Brain microvascular endothelial cell (primary cell): ENCODE measurements at regions not wholly inside any gene's neighbourhood (a gene's known extent, or its start where the extent isn't known, plus 50 kb on each side); places are given as distances from the start of the nearest gene placed in this dataset.
A peak's percentile ranks its signal among the peaks of the same experiment; 100 is the strongest.
"Not testable (repeated sequence)": the region's sequence is repeated elsewhere in the genome, so short reads cannot be mapped to it uniquely, and the experiment has no call there.

Source experiments
- DNase-seq: peaks from one replicate; pipeline ENCODE4 v3.0.0-alpha.2; 2020
- H3K27ac ChIP-seq: fragments of 250-450 bp; sonication (Bioruptor Pico); 2 replicates; pipeline ENCODE4 v1.5.1; 2020; ENCODE audit warnings: mild to moderate bottlenecking, moderate library complexity
- H3K27me3 ChIP-seq: fragments of 250-450 bp; sonication (Bioruptor Pico); replicated peaks from 2 replicates; pipeline ENCODE4 v1.5.1; 2020; ENCODE audit warnings: mild to moderate bottlenecking
- H3K36me3 ChIP-seq: fragments of 250-450 bp; sonication (Bioruptor Pico); replicated peaks from 2 replicates; pipeline ENCODE4 v1.5.1; 2020; ENCODE audit warnings: mild to moderate bottlenecking
- H3K4me3 ChIP-seq: 2 replicates; pipeline ENCODE4 v1.5.1; 2011; ENCODE audit warnings: low read depth, mild to moderate bottlenecking, control low read depth, low read length, moderate library complexity
- CTCF ChIP-seq: IDR thresholded peaks from 2 replicates; pipeline ENCODE4 v1.5.1; 2011; ENCODE audit warnings: low read depth, mild to moderate bottlenecking, moderate library complexity, low read length, control low read depth, inconsistent platforms; ENCODE audit errors: missing control alignments
- in situ Hi-C: cut with HindIII; loops from 2 replicates; pipeline ENCODE4 v1.10.0; 2017; ENCODE audit warnings: low sequenced_read_pairs, low pct_ligation_motif_present

GRCh38 chr1:38728585-38728908 lies 131.0 kb downstream of the RRAGC start:
- H3K27ac ChIP-seq = no peak overlapping the region
- no peak for TF ChIP-seq CTCF
- DNase-seq = no peak
- in situ Hi-C loops = no loop called here
- H3K36me3 ChIP-seq = no peaks in the 10 kb centered on the region
- H3K4me3 ChIP-seq = no peak overlapping the region
- peaks cover 4% of the 10 kb centered on the region for H3K27me3 ChIP-seq

- peak; percentile 56 for DNase-seq
- TF ChIP-seq CTCF = no peak
- Histone ChIP-seq H3K27me3 (peaks cover 4% of the 10 kb centered on the region), H3K27ac (no peak overlapping the region), H3K4me3 (no peak overlapping the region), H3K36me3 (no peaks in the 10 kb centered on the region)
- in situ Hi-C loops = no loop called here
Observed at GRCh38 chr1:38727684-38728584, 131.6 kb downstream of the RRAGC start.

- H3K36me3 ChIP-seq, H3K4me3 ChIP-seq, H3K27me3 ChIP-seq, in situ Hi-C loops, H3K27ac ChIP-seq, DNase-seq: not testable (repeated sequence)
Observed at GRCh38 chr1:38725321-38725961, 134.1 kb downstream of the RRAGC start.

- Histone ChIP-seq H3K36me3 (no peaks in the 10 kb centered on the region), H3K27ac (no peak overlapping the region), H3K27me3 (no peaks in the 10 kb centered on the region), H3K4me3 (no peak overlapping the region)
- in situ Hi-C loops = no loop called here
- DNase-seq = no peak
- no peak for TF ChIP-seq CTCF
Observed at GRCh38 chr1:38724160-38725131, 135.1 kb downstream of the RRAGC start.

- TF ChIP-seq CTCF = no peak
Observed at GRCh38 chr1:38721816-38722215, 137.8 kb downstream of the RRAGC start.

GRCh38 chr1:38719880-38720279 lies 139.7 kb downstream of the RRAGC start:
- in situ Hi-C loops = no loop called here
- Histone ChIP-seq H3K27ac (no peak overlapping the region), H3K27me3 (no peaks in the 10 kb centered on the region), H3K36me3 (no peaks in the 10 kb centered on the region), H3K4me3 (no peak overlapping the region)
- no peak for DNase-seq
- TF ChIP-seq CTCF = no peak

More at GRCh38 chr1:38721816-38722215, 137.8 kb downstream of the RRAGC start:
- Histone ChIP-seq H3K27me3 (no peaks in the 10 kb centered on the region), H3K36me3 (no peaks in the 10 kb centered on the region), H3K4me3 (no peak overlapping the region), H3K27ac (no peak overlapping the region)
- in situ Hi-C loops = no loop called here
- DNase-seq = no peak
